GM21737 (cell line): ENCODE measurements at regions not wholly inside any gene's neighbourhood (a gene's known extent, or its start where the extent isn't known, plus 50 kb on each side); places are given as distances from the start of the nearest gene placed in this dataset.

ENCODE experiments used
- ATAC-seq: cut with Tn5 transposase; IDR thresholded peaks from one replicate; pipeline ENCODE4 v1.9.1; 2021; ENCODE audit warnings: mild to moderate bottlenecking, moderate library complexity; ENCODE audit not compliant: unreplicated experiment

- ATAC-seq: no peak
Observed at GRCh38 chr15:47514200-47514652, 203.1 kb upstream of the SEMA6D start.

- ATAC-seq: no peak
Observed at GRCh38 chr15:47516558-47516957, 200.7 kb upstream of the SEMA6D start.

- ATAC-seq: no peak
Observed at GRCh38 chr15:47516972-47517371, 200.3 kb upstream of the SEMA6D start.

GRCh38 chr15:47517737-47518136, 199.6 kb upstream of the SEMA6D start:
- no peak for ATAC-seq

GRCh38 chr15:47523681-47524475, 193.4 kb upstream of the SEMA6D start:
- no peak for ATAC-seq

- no peak for ATAC-seq
Observed at GRCh38 chr15:47529241-47529640, 188.1 kb upstream of the SEMA6D start.

GRCh38 chr15:47534673-47535072, 182.6 kb upstream of the SEMA6D start:
- ATAC-seq: no peak

GRCh38 chr15:47541562-47541961, 175.7 kb upstream of the SEMA6D start:
- ATAC-seq: no peak

GRCh38 chr15:47542312-47542989, 174.9 kb upstream of the SEMA6D start:
- ATAC-seq: no peak

GRCh38 chr15:47548231-47548630, 169.1 kb upstream of the SEMA6D start:
- ATAC-seq: no peak

- no peak for ATAC-seq
Observed at GRCh38 chr15:47548986-47549385, 168.3 kb upstream of the SEMA6D start.

- no peak for ATAC-seq
Observed at GRCh38 chr15:47551079-47551478, 166.2 kb upstream of the SEMA6D start.

GRCh38 chr15:47551546-47551945, 165.8 kb upstream of the SEMA6D start:
- ATAC-seq: no peak

GRCh38 chr15:47552978-47553608, 164.2 kb upstream of the SEMA6D start:
- ATAC-seq: no peak

GRCh38 chr15:47553947-47554346, 163.4 kb upstream of the SEMA6D start:
- ATAC-seq: no peak

GRCh38 chr15:47561102-47561501, 156.2 kb upstream of the SEMA6D start:
- no peak for ATAC-seq

- ATAC-seq: no peak
Observed at GRCh38 chr15:47565949-47566348, 151.4 kb upstream of the SEMA6D start.

GRCh38 chr15:47566610-47567009, 150.7 kb upstream of the SEMA6D start:
- ATAC-seq: no peak

GRCh38 chr15:47568030-47568429, 149.3 kb upstream of the SEMA6D start:
- ATAC-seq: no peak

- ATAC-seq: no peak
Observed at GRCh38 chr15:47570044-47570443, 147.3 kb upstream of the SEMA6D start.

- no peak for ATAC-seq
Observed at GRCh38 chr15:47570451-47570850, 146.9 kb upstream of the SEMA6D start.
